Fibroblast of villous mesenchyme (primary cell): ENCODE measurements at regions not wholly inside any gene's neighbourhood (a gene's known extent, or its start where the extent isn't known, plus 50 kb on each side); places are given as distances from the start of the nearest gene placed in this dataset.

Experiments
- DNase-seq: peaks from one replicate; pipeline ENCODE4 v3.0.0-alpha.2; 2010; ENCODE audit warnings: low read depth
- H3K4me3 ChIP-seq: 2 replicates; pipeline ENCODE4 v1.5.1; 2011; ENCODE audit warnings: low read depth, mild to moderate bottlenecking, low read length
- TF ChIP-seq, protein P1 (sequence below): IDR thresholded peaks from 2 replicates; pipeline ENCODE4 v1.5.1; 2012; ENCODE audit warnings: low read depth, mild to moderate bottlenecking, low read length; ENCODE audit not compliant: insufficient read depth

DNA sequence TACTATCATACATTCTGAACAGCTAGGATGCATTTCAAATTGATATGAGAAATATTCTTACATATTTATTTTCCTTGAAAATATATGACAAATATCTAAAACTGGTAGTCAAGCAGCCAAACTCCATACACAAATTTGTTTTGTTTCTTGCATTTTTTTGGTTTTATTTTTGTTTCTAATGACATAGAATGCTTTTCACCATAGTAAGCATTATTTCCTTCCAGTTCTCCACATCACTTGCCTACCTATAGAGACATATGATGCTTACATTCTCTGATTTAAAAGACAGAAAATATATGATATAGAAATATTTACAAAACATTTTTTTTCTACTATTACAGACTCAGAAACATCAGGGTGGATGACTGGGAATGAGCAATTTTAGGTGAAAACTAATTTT, 726.4 kb upstream of the ADGRL4 start:
- TF ChIP-seq, protein P1, sequence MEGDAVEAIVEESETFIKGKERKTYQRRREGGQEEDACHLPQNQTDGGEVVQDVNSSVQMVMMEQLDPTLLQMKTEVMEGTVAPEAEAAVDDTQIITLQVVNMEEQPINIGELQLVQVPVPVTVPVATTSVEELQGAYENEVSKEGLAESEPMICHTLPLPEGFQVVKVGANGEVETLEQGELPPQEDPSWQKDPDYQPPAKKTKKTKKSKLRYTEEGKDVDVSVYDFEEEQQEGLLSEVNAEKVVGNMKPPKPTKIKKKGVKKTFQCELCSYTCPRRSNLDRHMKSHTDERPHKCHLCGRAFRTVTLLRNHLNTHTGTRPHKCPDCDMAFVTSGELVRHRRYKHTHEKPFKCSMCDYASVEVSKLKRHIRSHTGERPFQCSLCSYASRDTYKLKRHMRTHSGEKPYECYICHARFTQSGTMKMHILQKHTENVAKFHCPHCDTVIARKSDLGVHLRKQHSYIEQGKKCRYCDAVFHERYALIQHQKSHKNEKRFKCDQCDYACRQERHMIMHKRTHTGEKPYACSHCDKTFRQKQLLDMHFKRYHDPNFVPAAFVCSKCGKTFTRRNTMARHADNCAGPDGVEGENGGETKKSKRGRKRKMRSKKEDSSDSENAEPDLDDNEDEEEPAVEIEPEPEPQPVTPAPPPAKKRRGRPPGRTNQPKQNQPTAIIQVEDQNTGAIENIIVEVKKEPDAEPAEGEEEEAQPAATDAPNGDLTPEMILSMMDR, result no peak
- H3K4me3 ChIP-seq, result no peak overlapping the region
- DNase-seq, result no peak

DNA sequence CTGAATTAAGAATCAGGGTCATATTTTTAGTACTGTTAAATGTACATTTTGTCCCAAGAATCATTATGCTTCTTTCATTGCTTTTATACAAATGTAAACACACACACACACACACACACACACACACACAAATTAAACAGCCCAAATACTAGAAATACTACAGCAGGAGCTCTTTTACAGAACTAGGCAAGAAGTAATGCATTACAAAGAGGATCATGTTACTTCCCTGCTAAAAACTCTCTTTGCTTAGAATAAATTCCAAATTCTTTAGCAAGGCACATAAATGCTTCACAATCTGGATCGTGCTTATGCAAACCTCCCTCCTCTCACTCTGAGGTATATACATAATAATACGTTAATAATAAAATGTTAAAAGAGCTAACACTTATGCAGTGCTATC, 720.4 kb upstream of the ADGRL4 start:
- DNase-seq, result no peak
- TF ChIP-seq, protein P1, result no peak

DNA sequence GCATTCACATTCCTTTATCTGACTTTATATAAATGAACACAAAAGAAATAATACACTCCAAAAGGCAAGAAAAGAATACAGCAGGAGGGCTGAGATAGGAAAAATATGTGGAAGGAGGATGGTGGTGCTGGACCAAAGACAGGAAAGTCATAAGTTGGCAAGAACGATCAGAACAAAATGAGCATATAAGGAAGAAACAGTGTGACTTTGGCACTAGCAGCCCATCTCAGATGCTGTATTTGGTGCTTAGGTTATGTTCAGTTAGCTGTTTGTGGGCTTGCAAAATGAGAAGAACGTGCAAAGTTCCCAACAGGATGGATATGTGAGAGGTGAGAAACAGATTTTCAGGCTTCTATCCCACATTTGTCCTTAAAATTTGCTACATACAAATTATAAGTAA, 719.8 kb upstream of the ADGRL4 start:
- no peak overlapping the region for H3K4me3 ChIP-seq
- TF ChIP-seq, protein P1, result no peak
- no peak for DNase-seq

More for the DNA sequence above, 720.4 kb upstream of the ADGRL4 start:
- H3K4me3 ChIP-seq, result no peak overlapping the region

DNA sequence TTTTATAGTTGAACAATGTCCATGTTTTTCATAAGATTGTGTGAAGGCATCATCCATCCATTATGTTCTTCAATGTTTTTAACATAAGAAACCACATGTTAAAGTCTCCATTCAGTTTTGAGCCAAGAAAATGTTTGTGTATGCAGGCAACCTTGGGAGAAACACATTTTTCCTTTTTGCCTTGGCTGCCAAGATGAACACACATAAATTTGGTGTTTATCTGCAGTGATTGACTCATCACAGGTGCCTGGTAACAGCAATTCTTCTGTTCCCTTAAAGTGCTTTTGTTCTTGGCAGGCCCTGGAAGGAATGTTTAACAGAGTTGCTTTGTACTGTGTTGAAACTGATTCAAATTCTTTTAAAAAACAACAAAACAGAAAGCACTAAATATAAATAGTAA, 709.9 kb upstream of the ADGRL4 start:
- TF ChIP-seq, protein P1, result no peak
- DNase-seq, result peak; percentile 20
- no peak overlapping the region for H3K4me3 ChIP-seq

DNA sequence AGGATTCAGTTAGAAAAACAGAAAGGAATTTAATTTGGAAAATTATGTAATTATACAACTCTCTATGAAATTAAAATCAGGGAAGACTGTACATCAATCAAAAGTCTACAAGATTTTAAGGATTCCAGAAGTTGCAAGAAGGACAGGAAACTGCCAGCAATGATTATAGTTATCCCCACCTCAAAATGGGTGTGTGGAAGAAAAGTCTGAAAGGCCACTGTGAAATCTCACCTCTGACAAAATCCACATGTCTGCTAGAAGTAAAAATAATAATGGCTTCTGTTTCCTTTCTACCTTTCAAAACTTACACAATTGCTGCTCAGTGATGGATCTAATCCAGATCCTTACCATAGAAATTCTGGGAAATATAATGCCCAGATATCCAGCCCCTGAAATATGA, 708.1 kb upstream of the ADGRL4 start:
- TF ChIP-seq, protein P1, result no peak
- DNase-seq, result no peak
- no peak overlapping the region for H3K4me3 ChIP-seq

DNA sequence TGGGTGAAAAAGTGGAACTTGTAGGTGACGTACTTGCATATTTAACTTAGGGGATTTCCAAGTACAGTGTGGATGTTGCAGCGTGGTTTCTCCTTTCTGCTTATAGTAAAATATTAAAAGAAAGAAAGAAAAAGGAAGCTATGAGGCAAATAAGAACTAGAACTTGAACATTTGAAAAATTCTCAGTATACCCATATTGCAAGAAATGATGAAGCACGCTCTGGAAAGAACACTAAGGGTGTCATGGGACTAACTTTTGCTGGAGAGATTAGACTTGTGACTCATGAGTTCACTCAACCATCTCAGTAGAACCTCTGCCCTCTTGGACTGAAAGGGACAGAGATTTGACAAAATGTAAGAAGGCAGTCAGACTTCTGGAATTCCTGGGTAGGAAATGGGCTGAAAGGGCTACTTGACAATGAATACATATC, 704.5 kb upstream of the ADGRL4 start:
- no peak overlapping the region for H3K4me3 ChIP-seq
- TF ChIP-seq, protein P1, result no peak
- no peak for DNase-seq

DNA sequence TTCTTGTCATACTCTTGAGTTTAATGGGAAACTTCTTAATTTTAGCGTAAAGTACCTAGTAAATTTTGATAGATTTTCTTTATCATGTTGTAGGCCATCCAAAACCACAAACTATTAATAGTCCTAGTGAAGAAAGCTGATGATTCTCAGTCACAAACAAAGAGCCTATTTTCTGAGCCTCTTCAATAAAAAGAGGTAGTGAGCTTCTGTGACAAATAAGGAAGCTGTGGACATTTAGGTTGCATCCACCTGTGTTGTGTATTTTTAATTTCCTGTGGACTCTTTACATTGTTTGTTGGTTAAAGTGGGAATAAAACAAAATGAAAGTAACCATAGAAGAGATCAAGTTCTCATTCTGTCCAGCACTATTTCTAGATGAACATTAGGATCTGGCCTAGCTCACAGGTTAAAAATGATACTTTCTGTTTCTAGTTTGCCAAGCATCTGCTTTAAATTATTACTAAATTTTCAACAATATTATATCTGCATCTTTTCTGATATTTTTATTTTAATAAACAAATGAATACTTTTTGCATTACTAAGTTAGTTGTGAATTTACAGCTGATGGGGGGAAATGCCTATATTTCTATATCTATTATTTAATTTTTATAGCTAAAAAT, 702.2 kb upstream of the ADGRL4 start:
- DNase-seq, result no peak
- TF ChIP-seq, protein P1, result no peak
- no peak overlapping the region for H3K4me3 ChIP-seq
